Hematopoietic multipotent progenitor cell (in vitro differentiated cells): ENCODE measurements at regions not wholly inside any gene's neighbourhood (a gene's known extent, or its start where the extent isn't known, plus 50 kb on each side); places are given as distances from the start of the nearest gene placed in this dataset.

Experiments
- DNase-seq, 3 donors: peaks; one replicate each; pipeline ENCODE4 v3.0.0-alpha.2; 2011 to 2015; ENCODE audit warnings: low read depth in 2 of 3, low spot score in 2 of 3

GRCh38 chr3:2036076-2036475 is 62.6 kb upstream of the CNTN4 start:
- DNase-seq, result no peak

DNA sequence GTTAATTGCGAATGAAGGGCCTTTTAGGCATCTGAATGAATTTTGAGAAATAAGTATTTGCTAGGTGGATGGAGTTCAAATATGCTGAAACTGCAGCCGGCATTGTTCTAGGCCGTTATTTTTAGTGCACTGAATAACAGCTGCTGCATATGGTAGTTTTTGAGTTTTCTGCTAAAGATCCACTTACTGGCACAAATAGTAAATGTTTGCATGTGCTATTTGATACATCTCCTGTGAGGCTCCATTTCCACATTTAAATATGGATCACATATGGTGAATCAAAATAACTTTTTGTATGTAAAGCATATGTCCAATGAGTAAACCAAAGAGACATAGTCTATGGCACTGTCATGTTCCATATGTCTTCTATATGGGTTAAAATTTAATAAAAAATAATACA is 56.7 kb upstream of the CNTN4 start:
- no peak for DNase-seq
